ENCODE measurements at regions not wholly inside any gene's neighbourhood (a gene's known extent, or its start where the extent isn't known, plus 50 kb on each side); places are given as distances from the start of the nearest gene placed in this dataset.
A peak's percentile ranks its signal among the peaks of the same experiment; 100 is the strongest.

GRCh38 chr12:113747017-113747416 lies 219.1 kb downstream of the RBM19 start (continued):
- 0 out of 2 replicates have a peak, but pooled peaks have one; percentile 41 for TF ChIP-seq ZNF24 (tag by site-specific recombination; IDR thresholded peaks at IDR 0.05)
- TF ChIP-seq SP2 (tag by site-specific recombination; IDR thresholded peaks at IDR 0.05): 0 out of 2 replicates have a peak, but pooled peaks have one; percentile 9
- TF ChIP-seq, protein P1, sequence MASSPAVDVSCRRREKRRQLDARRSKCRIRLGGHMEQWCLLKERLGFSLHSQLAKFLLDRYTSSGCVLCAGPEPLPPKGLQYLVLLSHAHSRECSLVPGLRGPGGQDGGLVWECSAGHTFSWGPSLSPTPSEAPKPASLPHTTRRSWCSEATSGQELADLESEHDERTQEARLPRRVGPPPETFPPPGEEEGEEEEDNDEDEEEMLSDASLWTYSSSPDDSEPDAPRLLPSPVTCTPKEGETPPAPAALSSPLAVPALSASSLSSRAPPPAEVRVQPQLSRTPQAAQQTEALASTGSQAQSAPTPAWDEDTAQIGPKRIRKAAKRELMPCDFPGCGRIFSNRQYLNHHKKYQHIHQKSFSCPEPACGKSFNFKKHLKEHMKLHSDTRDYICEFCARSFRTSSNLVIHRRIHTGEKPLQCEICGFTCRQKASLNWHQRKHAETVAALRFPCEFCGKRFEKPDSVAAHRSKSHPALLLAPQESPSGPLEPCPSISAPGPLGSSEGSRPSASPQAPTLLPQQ (tag by site-specific recombination; IDR thresholded peaks at IDR 0.05): 0 out of 2 replicates have a peak, but pooled peaks have one; percentile 47
- TF ChIP-seq ZNF366 (tag by site-specific recombination; conservative IDR thresholded peaks at IDR 0.05): no peak
- peak; percentile 21; the same call in 1 of the 2 replicates for TF ChIP-seq PRDM10 (tag by site-specific recombination; IDR thresholded peaks at IDR 0.05)
- TF ChIP-seq ZSCAN4 (tag by site-specific recombination; IDR thresholded peaks at IDR 0.05): no peak
- TF ChIP-seq ZBTB8A (tag by site-specific recombination; IDR thresholded peaks at IDR 0.05): no peak
- TF ChIP-seq ZNF416 (tag by site-specific recombination; IDR thresholded peaks at IDR 0.05): peak; percentile 53; the same call in 1 of the 2 replicates
- peak; percentile 34; the same call in 1 of the 2 replicates for TF ChIP-seq YY1 (tag by site-specific recombination; IDR thresholded peaks at IDR 0.05)
- TF ChIP-seq ZFP69B (tag by site-specific recombination; IDR thresholded peaks at IDR 0.05): 0 out of 2 replicates have a peak, but pooled peaks have one; percentile 13
- peak; percentile 46; the same call in 1 of the 2 replicates for TF ChIP-seq PATZ1 (tag by site-specific recombination; IDR thresholded peaks at IDR 0.05)
- TF ChIP-seq, protein P2, sequence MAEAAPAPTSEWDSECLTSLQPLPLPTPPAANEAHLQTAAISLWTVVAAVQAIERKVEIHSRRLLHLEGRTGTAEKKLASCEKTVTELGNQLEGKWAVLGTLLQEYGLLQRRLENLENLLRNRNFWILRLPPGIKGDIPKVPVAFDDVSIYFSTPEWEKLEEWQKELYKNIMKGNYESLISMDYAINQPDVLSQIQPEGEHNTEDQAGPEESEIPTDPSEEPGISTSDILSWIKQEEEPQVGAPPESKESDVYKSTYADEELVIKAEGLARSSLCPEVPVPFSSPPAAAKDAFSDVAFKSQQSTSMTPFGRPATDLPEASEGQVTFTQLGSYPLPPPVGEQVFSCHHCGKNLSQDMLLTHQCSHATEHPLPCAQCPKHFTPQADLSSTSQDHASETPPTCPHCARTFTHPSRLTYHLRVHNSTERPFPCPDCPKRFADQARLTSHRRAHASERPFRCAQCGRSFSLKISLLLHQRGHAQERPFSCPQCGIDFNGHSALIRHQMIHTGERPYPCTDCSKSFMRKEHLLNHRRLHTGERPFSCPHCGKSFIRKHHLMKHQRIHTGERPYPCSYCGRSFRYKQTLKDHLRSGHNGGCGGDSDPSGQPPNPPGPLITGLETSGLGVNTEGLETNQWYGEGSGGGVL (tag by site-specific recombination; IDR thresholded peaks at IDR 0.05): peak; percentile 39; the same call in 1 of the 2 replicates

GRCh38 chr12:113744802-113745395 lies 221.2 kb downstream of the RBM19 start:
- H3K36me3 ChIP-seq (ENCODE audit: control insufficient read depth in 2 of 2, insufficient read depth in 1 of 2, low read length in 2 of 2): no peaks in the 10 kb centered on the region
- CTCF ChIA-PET: no interaction called here
- no peaks in the 10 kb centered on the region for H3K4me1 ChIP-seq (ENCODE audit: control insufficient read depth, insufficient read depth, low read length)
- H3K27ac ChIP-seq (ENCODE audit: extremely low read depth, low read depth, low read length): no peak overlapping the region
- TF ChIP-seq ZNF157 (tag by site-specific recombination; IDR thresholded peaks at IDR 0.05) (peak; percentile 91), ZIC2 (tag by site-specific recombination; IDR thresholded peaks at IDR 0.05) (no peak)
- POLR2A ChIA-PET: no interaction called here
- H3K9me3 ChIP-seq (ENCODE audit: control insufficient read depth, insufficient read depth, low read depth, low read length): no peaks in the 10 kb centered on the region
- H3K4me3 ChIP-seq (ENCODE audit: low read depth, low read length): no peak overlapping the region

Measured in HEK293 (cell line).